Keratinocyte (primary cell): ENCODE measurements at regions not wholly inside any gene's neighbourhood (a gene's known extent, or its start where the extent isn't known, plus 50 kb on each side); places are given as distances from the start of the nearest gene placed in this dataset.

ENCODE experiments used
- EZH2 ChIP-seq: IDR thresholded peaks from one replicate; pipeline ENCODE4 v1.6.1; 2012; ENCODE audit warnings: inconsistent platforms, mild to moderate bottlenecking, low read length, moderate library complexity
- TF ChIP-seq, protein P1 (sequence below), 3 experiments: IDR thresholded peaks in 1 of 3; conservative IDR thresholded peaks in 1 of 3; optimal IDR thresholded peaks in 1 of 3; 2 replicates in 2 of 3; 3 replicates in 1 of 3; pipeline versions ENCODE3 to v1.5.1; 2011; ENCODE audit warnings: low read length in 3 of 3, mild to moderate bottlenecking in 3 of 3, moderate library complexity in 2 of 3, control low read depth in 1 of 3, inconsistent platforms in 1 of 3; ENCODE audit not compliant: insufficient read depth in 2 of 3; ENCODE audit errors: extremely low read depth in 1 of 3

DNA sequence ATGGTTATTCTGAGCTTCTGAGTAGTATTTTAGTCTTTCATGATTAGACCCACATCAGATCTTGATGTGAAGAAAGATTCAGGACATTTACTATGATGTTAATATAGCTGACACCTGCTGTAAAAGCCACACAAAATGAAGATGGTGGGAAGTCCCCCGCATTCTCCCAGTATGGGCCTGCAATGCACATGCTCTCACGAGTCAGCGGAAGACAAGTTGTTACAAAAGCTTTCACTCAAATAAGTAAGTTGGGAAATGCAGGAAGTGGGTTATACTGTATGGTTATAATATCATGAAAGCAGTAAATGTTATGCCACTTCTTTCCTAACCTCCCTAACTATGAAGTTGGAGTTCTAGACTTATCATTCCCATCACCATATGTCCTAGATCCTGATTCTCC is 171.9 kb downstream of the KLF5 start:
- TF ChIP-seq, protein P1, sequence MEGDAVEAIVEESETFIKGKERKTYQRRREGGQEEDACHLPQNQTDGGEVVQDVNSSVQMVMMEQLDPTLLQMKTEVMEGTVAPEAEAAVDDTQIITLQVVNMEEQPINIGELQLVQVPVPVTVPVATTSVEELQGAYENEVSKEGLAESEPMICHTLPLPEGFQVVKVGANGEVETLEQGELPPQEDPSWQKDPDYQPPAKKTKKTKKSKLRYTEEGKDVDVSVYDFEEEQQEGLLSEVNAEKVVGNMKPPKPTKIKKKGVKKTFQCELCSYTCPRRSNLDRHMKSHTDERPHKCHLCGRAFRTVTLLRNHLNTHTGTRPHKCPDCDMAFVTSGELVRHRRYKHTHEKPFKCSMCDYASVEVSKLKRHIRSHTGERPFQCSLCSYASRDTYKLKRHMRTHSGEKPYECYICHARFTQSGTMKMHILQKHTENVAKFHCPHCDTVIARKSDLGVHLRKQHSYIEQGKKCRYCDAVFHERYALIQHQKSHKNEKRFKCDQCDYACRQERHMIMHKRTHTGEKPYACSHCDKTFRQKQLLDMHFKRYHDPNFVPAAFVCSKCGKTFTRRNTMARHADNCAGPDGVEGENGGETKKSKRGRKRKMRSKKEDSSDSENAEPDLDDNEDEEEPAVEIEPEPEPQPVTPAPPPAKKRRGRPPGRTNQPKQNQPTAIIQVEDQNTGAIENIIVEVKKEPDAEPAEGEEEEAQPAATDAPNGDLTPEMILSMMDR (optimal IDR thresholded peaks at IDR 0.05 in 1 of 3, IDR thresholded peaks at IDR 0.05 in 1 of 3, conservative IDR thresholded peaks at IDR 0.05 in 1 of 3; ENCODE audit: extremely low read depth in 1 of 3, insufficient read depth in 2 of 3, low read length in 3 of 3): no peak
- TF ChIP-seq EZH2: no peak
